HEK293T (cell line): ENCODE measurements at regions not wholly inside any gene's neighbourhood (a gene's known extent, or its start where the extent isn't known, plus 50 kb on each side); places are given as distances from the start of the nearest gene placed in this dataset.

Source experiments
- CTCF ChIA-PET: fragments of 350-600 bp; formaldehyde crosslinking; extraction: SDS; loops from one replicate; lab custom pipeline; 2021; ENCODE audit warnings: antibody characterized with exemption, inconsistent platforms; lab: Yijun Ruan, JAX
- POLR2A ChIA-PET: fragments of 350-600 bp; formaldehyde crosslinking; extraction: SDS; loops from one replicate; lab custom pipeline; 2020; ENCODE audit warnings: antibody characterized with exemption, inconsistent platforms; lab: Yijun Ruan, JAX
- DNase-seq: peaks from one replicate; pipeline ENCODE4 v3.0.0; 2012; ENCODE audit warnings: mixed read lengths; ENCODE audit errors: extremely low spot score
- ARNT ChIP-seq: fragments of 450-650 bp; IDR thresholded peaks from 2 replicates; pipeline ENCODE4 v1.6.1; 2017; ENCODE audit warnings: mild to moderate bottlenecking
- BHLHE40 ChIP-seq: fragments of 450-650 bp; IDR thresholded peaks from 2 replicates; pipeline ENCODE4 v1.6.1; 2016; ENCODE audit warnings: mild to moderate bottlenecking, moderate library complexity, borderline replicate concordance
- CTBP1 ChIP-seq: fragments of 450-650 bp; IDR thresholded peaks from 2 replicates; pipeline ENCODE4 v1.6.1; 2016; ENCODE audit warnings: borderline replicate concordance
- ELF4 ChIP-seq: fragments of 450-650 bp; IDR thresholded peaks from 2 replicates; pipeline ENCODE4 v1.6.1; 2017; ENCODE audit warnings: antibody characterized with exemption
- FOXA1 ChIP-seq: fragments of 450-650 bp; IDR thresholded peaks from 2 replicates; pipeline ENCODE4 v1.6.1; 2016; ENCODE audit warnings: mild to moderate bottlenecking
- FOXK2 ChIP-seq: fragments of 450-650 bp; IDR thresholded peaks from 2 replicates; pipeline ENCODE4 v1.6.1; 2016; ENCODE audit warnings: mild to moderate bottlenecking
- FOXM1 ChIP-seq: fragments of 450-650 bp; IDR thresholded peaks from 2 replicates; pipeline ENCODE4 v1.6.1; 2017; ENCODE audit warnings: mild to moderate bottlenecking, borderline replicate concordance
- HDGF ChIP-seq: fragments of 450-650 bp; IDR thresholded peaks from 2 replicates; pipeline ENCODE4 v1.6.1; 2017; ENCODE audit warnings: antibody characterized with exemption, borderline replicate concordance
- L3MBTL2 ChIP-seq: fragments of 450-650 bp; conservative IDR thresholded peaks from 2 replicates; pipeline ENCODE4 v1.6.1; 2016; ENCODE audit warnings: mild to moderate bottlenecking
- LEF1 ChIP-seq: fragments of 450-650 bp; IDR thresholded peaks from 2 replicates; pipeline ENCODE4 v1.6.1; 2017; ENCODE audit warnings: mild to moderate bottlenecking, borderline replicate concordance
- NFRKB ChIP-seq: fragments of 450-650 bp; IDR thresholded peaks from 2 replicates; pipeline ENCODE4 v1.6.1; 2016; ENCODE audit warnings: mild to moderate bottlenecking, moderate library complexity
- SP1 ChIP-seq: fragments of 450-650 bp; IDR thresholded peaks from 2 replicates; pipeline ENCODE4 v1.6.1; 2017
- SUZ12 ChIP-seq: fragments of 450-650 bp; IDR thresholded peaks from 2 replicates; pipeline ENCODE4 v1.6.1; 2016; ENCODE audit warnings: mild to moderate bottlenecking
- TARDBP ChIP-seq: fragments of 450-650 bp; IDR thresholded peaks from 2 replicates; pipeline ENCODE4 v1.6.1; 2016
- ZNF384 ChIP-seq: fragments of 450-650 bp; IDR thresholded peaks from 2 replicates; pipeline ENCODE4 v1.6.1; 2016
- TF ChIP-seq, protein P1 (sequence below): fragments of 450-650 bp; IDR thresholded peaks from 2 replicates; pipeline ENCODE4 v1.6.1; 2016

DNA sequence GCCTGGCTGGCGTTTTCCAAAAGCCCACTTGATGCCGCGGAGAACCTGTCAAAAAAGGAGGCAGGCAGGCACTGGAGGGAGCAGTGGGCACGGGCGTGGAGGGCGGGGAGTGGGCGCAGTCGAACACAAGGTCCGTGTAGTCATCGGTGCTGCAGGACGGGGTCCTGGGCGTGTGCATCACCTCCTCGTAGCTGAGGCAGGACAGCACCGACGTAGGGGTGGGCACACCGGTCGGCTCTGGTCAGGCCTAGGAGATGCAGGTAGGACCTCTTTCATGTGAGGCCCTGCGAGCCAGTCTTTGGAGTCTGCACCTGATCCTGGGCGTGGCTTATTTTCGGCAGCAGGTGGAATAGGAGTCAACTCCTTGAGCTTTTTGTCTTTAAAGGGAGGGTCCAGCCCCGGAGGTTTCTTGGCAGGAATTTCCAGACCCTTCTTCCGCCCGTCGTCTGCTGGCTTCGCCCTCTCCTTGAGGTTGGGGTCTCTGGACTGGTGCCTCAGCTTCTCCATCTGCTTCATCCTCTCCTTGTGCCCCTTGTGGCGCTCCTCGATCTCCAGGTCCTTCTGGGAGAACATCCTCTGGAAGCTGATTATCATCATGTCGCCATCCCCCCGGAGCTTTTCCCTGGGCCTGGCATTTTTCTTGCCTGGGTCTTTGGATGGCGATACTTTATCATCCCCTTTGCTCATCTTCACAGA lies 892.5 kb upstream of the LRRTM1 start:
- ChIA-PET CTCF (no interaction called here), POLR2A (no interaction called here)
- no peak for TF ChIP-seq LEF1
- no peak for TF ChIP-seq SUZ12
- no peak for TF ChIP-seq NFRKB
- TF ChIP-seq CTBP1, result no peak
- TF ChIP-seq FOXK2, result no peak
- no peak for TF ChIP-seq FOXM1
- no peak for TF ChIP-seq FOXA1
- TF ChIP-seq ELF4, result no peak
- no peak for DNase-seq

DNA sequence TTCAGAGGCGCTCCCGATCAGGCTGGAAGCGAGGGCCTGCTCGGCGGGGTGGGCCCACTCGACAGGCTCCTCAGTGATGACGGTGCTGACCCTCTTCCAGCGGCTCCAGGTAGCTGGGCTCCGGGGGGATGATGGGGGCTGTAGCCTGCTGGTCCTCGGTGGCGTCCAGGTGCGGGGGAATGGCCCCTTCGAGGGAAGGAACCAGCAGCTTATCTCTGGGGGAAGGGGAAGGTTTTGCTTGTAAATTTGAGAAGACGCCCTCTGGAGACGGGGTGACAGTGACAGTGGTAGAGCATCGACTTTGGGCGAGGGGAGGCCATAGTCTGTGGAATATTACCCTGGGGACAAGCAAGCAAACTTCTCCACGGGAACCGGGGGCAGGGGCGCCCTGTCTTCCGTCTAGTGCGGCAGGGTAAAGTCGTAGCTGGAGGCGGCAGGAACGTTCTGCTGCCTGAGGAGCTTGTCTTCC lies 891.9 kb upstream of the LRRTM1 start:
- ChIA-PET POLR2A (no interaction called here), CTCF (no interaction called here)
- no peak for DNase-seq
- TF ChIP-seq L3MBTL2 (no peak), SUZ12 (no peak), CTBP1 (no peak), FOXK2 (no peak), HDGF (no peak), ARNT (no peak), FOXA1 (no peak), NFRKB (no peak), SP1 (no peak)

DNA sequence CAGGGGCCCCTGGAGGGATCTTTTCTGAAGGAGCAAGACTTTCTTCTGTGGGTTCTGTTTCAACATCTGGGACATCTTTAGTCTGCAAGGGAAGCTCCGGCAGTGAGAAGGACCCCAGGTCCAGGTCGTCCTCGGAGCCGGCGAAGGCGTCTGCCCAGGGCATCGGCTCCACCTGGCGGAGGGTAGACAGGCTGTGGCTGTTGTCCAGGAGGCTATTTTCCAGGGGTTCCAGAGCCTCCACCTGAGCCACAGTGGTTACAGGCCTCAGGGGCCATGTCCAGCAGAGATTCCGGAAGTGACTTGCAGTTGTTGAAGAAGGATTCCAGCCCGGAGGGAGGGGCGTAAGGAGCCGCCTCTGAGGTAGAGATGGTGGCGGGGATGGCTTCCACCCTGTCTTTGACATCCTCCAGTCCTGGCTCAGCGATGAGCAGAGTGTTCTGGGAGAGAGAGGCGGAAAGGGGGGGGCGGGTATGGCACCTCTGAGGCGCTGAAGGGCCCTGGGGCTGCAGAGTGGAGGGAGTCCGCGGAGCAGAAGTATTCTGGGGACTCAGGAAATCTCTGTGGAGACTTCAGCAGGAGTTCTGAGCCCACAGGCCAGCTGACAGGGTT lies 891.3 kb upstream of the LRRTM1 start:
- POLR2A ChIA-PET, result no interaction called here
- no peak for TF ChIP-seq ZNF384
- CTCF ChIA-PET, result no interaction called here
- no peak for DNase-seq

GRCh38 chr2:81195017-81195773 lies 890.6 kb upstream of the LRRTM1 start:
- ChIA-PET POLR2A (no interaction called here), CTCF (no interaction called here)
- TF ChIP-seq CTBP1, result no peak
- TF ChIP-seq, protein P1, sequence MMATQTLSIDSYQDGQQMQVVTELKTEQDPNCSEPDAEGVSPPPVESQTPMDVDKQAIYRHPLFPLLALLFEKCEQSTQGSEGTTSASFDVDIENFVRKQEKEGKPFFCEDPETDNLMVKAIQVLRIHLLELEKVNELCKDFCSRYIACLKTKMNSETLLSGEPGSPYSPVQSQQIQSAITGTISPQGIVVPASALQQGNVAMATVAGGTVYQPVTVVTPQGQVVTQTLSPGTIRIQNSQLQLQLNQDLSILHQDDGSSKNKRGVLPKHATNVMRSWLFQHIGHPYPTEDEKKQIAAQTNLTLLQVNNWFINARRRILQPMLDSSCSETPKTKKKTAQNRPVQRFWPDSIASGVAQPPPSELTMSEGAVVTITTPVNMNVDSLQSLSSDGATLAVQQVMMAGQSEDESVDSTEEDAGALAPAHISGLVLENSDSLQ, result no peak
- DNase-seq, result no peak

DNA sequence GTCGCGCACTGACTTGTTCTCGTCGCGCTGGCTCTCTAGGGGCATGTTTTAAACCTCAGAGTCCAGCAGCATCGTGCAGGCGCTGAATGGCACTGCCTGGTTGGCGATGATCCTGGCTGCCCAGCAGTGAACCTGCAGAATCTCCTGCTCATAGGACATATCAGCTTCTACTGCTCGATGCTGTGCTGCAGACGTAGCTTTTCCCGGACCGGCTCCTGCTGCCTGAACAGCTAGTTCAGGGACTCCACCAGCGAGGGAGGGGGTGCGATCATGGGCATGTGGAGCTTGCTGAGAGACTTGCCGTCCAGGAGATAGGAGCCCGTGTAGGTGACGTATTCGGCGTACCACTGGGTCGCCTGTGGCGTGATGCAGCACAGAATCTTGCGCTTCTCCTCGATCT lies 890.0 kb upstream of the LRRTM1 start:
- ChIA-PET CTCF (no interaction called here), POLR2A (no interaction called here)
- DNase-seq, result no peak
- TF ChIP-seq ARNT (no peak), HDGF (no peak), SP1 (no peak), TARDBP (no peak), FOXA1 (no peak), FOXK2 (no peak), LEF1 (no peak), NFRKB (no peak), CTBP1 (no peak), FOXM1 (no peak), ELF4 (no peak)
- TF ChIP-seq, protein P1, result no peak

GRCh38 chr2:81194176-81194575 lies 889.6 kb upstream of the LRRTM1 start:
- CTCF ChIA-PET, result no interaction called here
- POLR2A ChIA-PET, result no interaction called here
- DNase-seq, result no peak
- TF ChIP-seq L3MBTL2, result no peak
- no peak for TF ChIP-seq BHLHE40
- TF ChIP-seq NFRKB, result no peak
- no peak for TF ChIP-seq ELF4
- no peak for TF ChIP-seq FOXK2
- no peak for TF ChIP-seq SUZ12
- no peak for TF ChIP-seq FOXA1
- no peak for TF ChIP-seq TARDBP
- TF ChIP-seq, protein P1, result no peak
- no peak for TF ChIP-seq SP1
- TF ChIP-seq HDGF, result no peak
- no peak for TF ChIP-seq FOXM1
